ENCODE measurements at regions not wholly inside any gene's neighbourhood (a gene's known extent, or its start where the extent isn't known, plus 50 kb on each side); places are given as distances from the start of the nearest gene placed in this dataset.

DNA sequence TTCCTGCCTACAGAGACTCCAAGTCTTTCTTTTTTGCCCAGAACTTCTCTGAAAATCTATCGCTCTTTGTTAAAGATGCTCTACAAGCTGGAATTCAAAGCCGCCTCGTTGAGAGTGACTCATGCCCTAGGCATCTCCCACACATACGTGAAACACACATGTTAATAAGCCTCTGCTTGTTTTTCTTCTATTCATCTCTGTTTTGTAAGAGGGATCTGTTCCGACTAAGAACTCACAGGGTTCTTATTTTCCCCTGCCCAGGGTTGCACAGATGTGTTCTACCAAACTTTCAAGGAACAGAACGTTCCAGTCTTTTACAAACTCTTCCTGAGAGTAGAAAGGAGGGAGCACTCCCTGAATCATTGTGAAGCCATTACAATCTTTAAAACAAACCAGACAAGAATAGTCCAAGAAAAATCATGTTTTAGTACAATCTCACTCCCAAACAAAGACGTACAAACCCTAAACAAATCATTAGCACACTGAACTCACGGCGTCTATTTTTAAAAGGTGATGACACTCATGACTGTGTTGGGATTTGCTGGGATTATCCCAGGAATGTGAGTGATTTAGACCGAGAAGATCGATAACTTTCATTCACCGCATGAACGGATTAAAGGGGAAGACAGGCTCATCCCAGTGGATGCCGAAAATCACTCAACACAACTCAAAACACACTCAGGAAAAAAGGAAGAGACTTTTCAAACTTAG, 55.3 kb upstream of the INPP5A start:
- ATAC-seq (ENCODE audit: low read depth), result peak; percentile 85
- no CpG with 5 or more reads among the region's 14 CpGs for WGBS, 2 experiments (ENCODE audit: extremely low coverage in 2 of 2, insufficient read length in 1 of 2)
- POLR2A ChIA-PET (ENCODE audit: unreplicated experiment), result no interaction called here

More for the DNA sequence above, 55.3 kb upstream of the INPP5A start:
- H2AK9ac ChIP-seq (replicated peaks; ENCODE audit: low read depth, low read length, poor library complexity), result no peak overlapping the region
- in situ Hi-C loops (cut with MboI; ENCODE audit: low sequenced_read_pairs) (no loop called here), intact Hi-C loops (cut with micrococcal nuclease) (no loop called here), dilution Hi-C loops (cut with HindIII; ENCODE audit: low sequenced_read_pairs, unreplicated experiment) (no loop called here)
- peak overlapping the region; percentile 39 for H2AFZ ChIP-seq (replicated peaks; ENCODE audit: low read length, poor library complexity)
- H3K36me3 ChIP-seq (ENCODE audit: control insufficient read depth, insufficient read depth, low read length), result no peaks in the 10 kb centered on the region
- H3K4me3 ChIP-seq (ENCODE audit: insufficient read depth, low read depth, low read length), result no peak overlapping the region
- H3K4me2 ChIP-seq (ENCODE audit: low read depth, low read length), result peak overlapping the region; percentile 25; the same call in 1 of the 2 replicates
- H2BK20ac ChIP-seq (ENCODE audit: low read depth, low read length), result peak overlapping the region; percentile 33; the same call in 1 of the 2 replicates
- H3K4me1 ChIP-seq (ENCODE audit: control insufficient read depth, insufficient read depth, low read length), result peaks cover 7% of the 10 kb centered on the region
- no TSS peak for BruUV-seq (replicated peaks)
- H2BK120ac ChIP-seq (ENCODE audit: low read depth, low read length), result peak overlapping the region; percentile 76
- no peaks in the 10 kb centered on the region; the same call in 1 of the 2 replicates for H3K9me1 ChIP-seq (ENCODE audit: insufficient read depth, low read length)
- H3K9ac ChIP-seq (ENCODE audit: low read depth, low read length), result no peak overlapping the region
- H3K18ac ChIP-seq (ENCODE audit: low read depth, low read length), result peak overlapping the region; percentile 9; the same call in 1 of the 2 replicates
- peak overlapping the region; percentile 18; the same call in 1 of the 2 replicates for H4K5ac ChIP-seq (ENCODE audit: low read depth, low read length)
- peak overlapping the region; percentile 13; the same call in 1 of the 2 replicates for H3K27ac ChIP-seq (ENCODE audit: insufficient read depth, low read length)
- no peak overlapping the region for H3K23ac ChIP-seq (ENCODE audit: low read depth, low read length)
- H4K8ac ChIP-seq (ENCODE audit: low read depth in 2 of 2, low read length in 2 of 2), result peak overlapping the region in 1 of 2 experiments; percentile 77; a peak in 3 of 4 replicates
- TF ChIP-seq MAFK (IDR thresholded peaks at IDR 0.05; ENCODE audit: low read depth, low read length), result no peak
- TF ChIP-seq FOS (IDR thresholded peaks at IDR 0.05; ENCODE audit: low read depth, low read length), result peak; percentile 73
- DNase-seq, result peak; percentile 91
- H2BK15ac ChIP-seq (ENCODE audit: low read depth, low read length), result peak overlapping the region; percentile 32; the same call in 1 of the 3 replicates
- peak overlapping the region; percentile 32; the same call in 1 of the 2 replicates for H3K4ac ChIP-seq (ENCODE audit: low read depth, low read length)
- peak overlapping the region; percentile 31; the same call in 1 of the 2 replicates for H4K91ac ChIP-seq (ENCODE audit: insufficient read depth, low read depth, low read length)
- no peaks in the 10 kb centered on the region; the same call in 1 of the 2 replicates for H3K27me3 ChIP-seq (ENCODE audit: control insufficient read depth, insufficient read depth, low read length)
- peak overlapping the region; percentile 55 for H2BK5ac ChIP-seq (ENCODE audit: low read depth, low read length, poor library complexity, severe bottlenecking)
- H3K9me3 ChIP-seq (ENCODE audit: control insufficient read depth, insufficient read depth, low read length), result no peaks in the 10 kb centered on the region
- CTCF ChIA-PET, result interaction anchor here (1.2 kb wide), 1 partner anchor 58 kb away, joined by 3 read pairs; no protein-coding TSS in a partner anchor
- no peaks in the 10 kb centered on the region for H3K79me1 ChIP-seq (ENCODE audit: low read depth in 1 of 2, low read length in 2 of 2)
- peak overlapping the region; percentile 29; the same call in 1 of the 2 replicates for H3K56ac ChIP-seq (ENCODE audit: extremely low read depth, insufficient read depth, low read length)
- no peaks in the 10 kb centered on the region for H4K20me1 ChIP-seq (ENCODE audit: insufficient read depth, low read length)
- H2AK5ac ChIP-seq (ENCODE audit: low read depth, low read length), result peak overlapping the region; percentile 60; the same call in 1 of the 2 replicates
- H3K14ac ChIP-seq (replicated peaks; ENCODE audit: low read depth, low read length), result peak overlapping the region; percentile 20
